Activated naive CD4-positive, alpha-beta T cell treated with anti-CD3 and anti-CD28 coated beads for 36 hours (primary cell): ENCODE measurements at regions not wholly inside any gene's neighbourhood (a gene's known extent, or its start where the extent isn't known, plus 50 kb on each side); places are given as distances from the start of the nearest gene placed in this dataset.
"Not testable (repeated sequence)": the region's sequence is repeated elsewhere in the genome, so short reads cannot be mapped to it uniquely, and the experiment has no call there.

Experiments used
- CTCF ChIA-PET: fragments of 350-600 bp; sonication (Branson Sonifier 250); formaldehyde crosslinking; loops from one replicate; lab custom pipeline; 2021; ENCODE audit warnings: antibody characterized with exemption; lab: Charles Lee
- DNase-seq: peaks from one replicate; pipeline ENCODE4 v3.0.0-alpha.2; 2020
- H3K27ac Mint-ChIP-seq: one replicate; pipeline ENCODE4 v1.8.0; 2021; ENCODE audit warnings: mild to moderate bottlenecking, mixed read lengths
- H3K27me3 Mint-ChIP-seq: one replicate; pipeline ENCODE4 v1.8.0; 2021; ENCODE audit warnings: low read depth, mixed read lengths
- H3K36me3 Mint-ChIP-seq: one replicate; pipeline ENCODE4 v1.8.0; 2021; ENCODE audit warnings: low read depth, mixed read lengths
- H3K4me1 Mint-ChIP-seq: one replicate; pipeline ENCODE4 v1.8.0; 2021; ENCODE audit warnings: low read depth, mixed read lengths
- H3K4me3 Mint-ChIP-seq: one replicate; pipeline ENCODE4 v1.8.0; 2021; ENCODE audit warnings: mild to moderate bottlenecking, moderate library complexity, mixed read lengths
- H3K9me3 Mint-ChIP-seq: one replicate; pipeline ENCODE4 v1.8.0; 2021; ENCODE audit warnings: mixed read lengths
- intact Hi-C: fragments of 100-400 bp; cut with micrococcal nuclease; formaldehyde crosslinking; loops from one replicate; pipeline ENCODE4 v1.15.1; 2023

DNA sequence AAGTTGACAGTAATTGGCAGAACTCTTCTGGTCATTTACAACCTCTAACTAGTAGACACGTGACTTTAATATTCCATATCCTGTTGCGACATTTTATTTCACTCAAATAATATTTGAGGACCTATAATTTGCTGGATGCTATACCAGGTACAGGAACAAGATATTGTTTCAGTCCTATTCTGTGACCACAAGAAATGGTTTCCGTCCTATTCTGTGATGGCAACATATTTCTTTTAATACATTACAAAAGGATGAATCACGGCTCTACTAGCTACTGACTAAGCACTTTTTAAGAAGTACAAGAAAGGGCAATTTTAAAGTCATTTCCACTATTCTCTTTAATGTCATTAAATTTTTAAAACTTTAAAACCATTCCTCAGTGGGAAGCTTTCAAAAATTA is 400.2 kb downstream of the CNTN3 start:
- Mint-ChIP-seq H3K9me3 (peaks cover 3% of the 10 kb centered on the region), H3K4me3 (no peak overlapping the region), H3K27me3 (no peaks in the 10 kb centered on the region), H3K27ac (no peak overlapping the region), H3K4me1 (no peaks in the 10 kb centered on the region), H3K36me3 (no peaks in the 10 kb centered on the region)
- intact Hi-C loops, result no loop called here
- DNase-seq, result no peak
- CTCF ChIA-PET, result no interaction called here

- intact Hi-C loops, result no loop called here
- Mint-ChIP-seq H3K4me1 (no peaks in the 10 kb centered on the region), H3K27ac (no peak overlapping the region), H3K27me3 (no peaks in the 10 kb centered on the region), H3K36me3 (no peaks in the 10 kb centered on the region), H3K9me3 (peaks cover 4% of the 10 kb centered on the region), H3K4me3 (no peak overlapping the region)
- no peak for DNase-seq
- CTCF ChIA-PET, result no interaction called here
Observed at GRCh38 chr3:74210739-74211138, 403.7 kb downstream of the CNTN3 start.

DNA sequence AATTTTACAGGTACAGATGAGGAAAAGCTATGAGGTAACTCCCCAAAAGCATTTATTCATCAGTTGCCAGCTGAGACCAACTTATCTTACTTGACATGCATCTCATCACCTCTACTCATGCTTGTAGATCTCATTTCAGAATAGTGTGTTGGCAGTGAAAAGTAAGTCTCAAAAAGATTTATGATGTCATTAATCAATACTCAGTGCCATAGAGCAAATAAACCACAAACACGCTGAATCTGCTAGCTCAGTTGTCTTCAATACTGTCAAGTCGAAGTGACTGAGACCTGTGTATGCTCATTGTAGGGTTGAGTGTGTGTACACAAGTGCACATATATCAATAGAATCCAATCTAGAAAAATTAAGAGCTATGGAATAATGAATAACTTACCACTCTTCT is 413.5 kb downstream of the CNTN3 start:
- Mint-ChIP-seq H3K27ac (no peak overlapping the region), H3K9me3 (peaks cover 5% of the 10 kb centered on the region), H3K36me3 (no peaks in the 10 kb centered on the region), H3K4me3 (no peak overlapping the region), H3K4me1 (no peaks in the 10 kb centered on the region), H3K27me3 (no peaks in the 10 kb centered on the region)
- no peak for DNase-seq
- CTCF ChIA-PET, result interaction anchor here (0.5 kb wide), 1 partner anchor 569 kb away, joined by 8 read pairs; no protein-coding TSS in a partner anchor
- intact Hi-C loops, result no loop called here

DNA sequence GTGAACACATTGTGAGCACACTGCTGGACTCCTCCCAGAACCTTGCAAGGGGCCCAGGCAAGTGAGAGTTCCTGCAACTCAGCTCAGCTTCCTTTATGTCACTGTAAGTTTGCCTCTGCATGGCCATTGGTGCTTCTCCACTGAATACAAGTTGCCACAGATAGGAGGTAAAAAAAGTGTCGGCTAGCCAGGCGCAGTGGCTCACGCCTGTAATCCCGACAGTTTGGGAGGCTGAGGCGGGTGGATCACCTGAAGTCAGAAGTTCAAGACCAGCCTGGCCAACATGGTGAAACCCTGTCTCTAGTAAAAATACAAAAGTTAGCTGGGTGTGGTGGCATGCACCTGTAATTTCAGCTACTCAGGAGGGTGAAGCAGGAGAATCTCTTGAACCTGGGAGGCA is 435.8 kb downstream of the CNTN3 start:
- H3K9me3 Mint-ChIP-seq, intact Hi-C loops, H3K4me3 Mint-ChIP-seq, H3K4me1 Mint-ChIP-seq, H3K27me3 Mint-ChIP-seq, DNase-seq, H3K36me3 Mint-ChIP-seq, H3K27ac Mint-ChIP-seq, CTCF ChIA-PET: not testable (repeated sequence)

- H3K36me3 Mint-ChIP-seq, result no peaks in the 10 kb centered on the region
- no peak overlapping the region for H3K27ac Mint-ChIP-seq
- H3K9me3 Mint-ChIP-seq, result no peaks in the 10 kb centered on the region
- intact Hi-C loops, result no loop called here
- H3K4me1 Mint-ChIP-seq, result no peaks in the 10 kb centered on the region
- no peak for DNase-seq
- H3K27me3 Mint-ChIP-seq, result no peaks in the 10 kb centered on the region
- no peak overlapping the region for H3K4me3 Mint-ChIP-seq
- CTCF ChIA-PET, result no interaction called here
Observed at GRCh38 chr3:74173090-74173489, 441.4 kb downstream of the CNTN3 start.

DNA sequence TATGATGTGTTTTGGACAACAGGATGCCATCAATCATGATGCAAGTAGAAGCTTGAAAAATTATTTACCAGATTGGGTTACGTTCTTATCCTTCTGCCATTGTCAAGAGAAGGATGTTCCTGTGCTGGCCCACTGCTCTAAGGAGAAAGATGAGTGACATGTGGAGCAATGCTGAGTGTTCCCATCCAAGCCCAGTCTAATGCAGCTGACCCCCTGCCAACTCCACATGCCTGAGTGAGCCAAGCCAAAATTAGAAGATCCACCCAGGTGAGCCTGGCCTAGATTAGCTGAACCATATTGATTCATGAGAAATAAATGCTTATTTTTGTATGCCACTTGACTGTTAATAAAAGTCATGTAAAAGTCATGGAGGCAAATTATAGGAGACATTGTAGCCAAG is 446.5 kb downstream of the CNTN3 start:
- Mint-ChIP-seq H3K4me1 (no peaks in the 10 kb centered on the region), H3K27ac (no peak overlapping the region), H3K36me3 (no peaks in the 10 kb centered on the region), H3K9me3 (peaks cover 3% of the 10 kb centered on the region), H3K27me3 (no peaks in the 10 kb centered on the region), H3K4me3 (no peak overlapping the region)
- CTCF ChIA-PET, result no interaction called here
- intact Hi-C loops, result no loop called here
- no peak for DNase-seq

DNA sequence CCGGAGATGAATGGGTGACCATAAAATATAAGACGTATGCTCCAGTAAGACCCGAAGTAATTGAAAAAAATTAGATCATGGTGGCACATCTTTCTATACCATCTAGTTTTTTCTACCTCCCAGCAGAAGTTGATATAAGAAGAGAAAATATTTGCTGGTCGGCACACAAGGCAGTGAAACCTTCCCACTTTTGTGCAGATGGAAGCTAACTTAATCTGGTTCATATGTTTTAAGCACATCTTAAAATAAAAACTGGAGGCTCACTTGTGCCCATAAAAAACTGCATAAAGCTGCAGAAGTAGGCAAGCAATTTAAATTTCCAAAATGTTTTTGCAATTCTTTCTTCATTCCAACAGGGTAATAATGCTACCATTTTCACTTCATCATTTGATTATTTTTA is 449.2 kb downstream of the CNTN3 start:
- intact Hi-C loops, result no loop called here
- CTCF ChIA-PET, result no interaction called here
- H3K36me3 Mint-ChIP-seq, result no peaks in the 10 kb centered on the region
- no peak overlapping the region for H3K4me3 Mint-ChIP-seq
- H3K4me1 Mint-ChIP-seq, result no peaks in the 10 kb centered on the region
- peaks cover 17% of the 10 kb centered on the region for H3K9me3 Mint-ChIP-seq
- DNase-seq, result no peak
- H3K27me3 Mint-ChIP-seq, result no peaks in the 10 kb centered on the region
- no peak overlapping the region for H3K27ac Mint-ChIP-seq

DNA sequence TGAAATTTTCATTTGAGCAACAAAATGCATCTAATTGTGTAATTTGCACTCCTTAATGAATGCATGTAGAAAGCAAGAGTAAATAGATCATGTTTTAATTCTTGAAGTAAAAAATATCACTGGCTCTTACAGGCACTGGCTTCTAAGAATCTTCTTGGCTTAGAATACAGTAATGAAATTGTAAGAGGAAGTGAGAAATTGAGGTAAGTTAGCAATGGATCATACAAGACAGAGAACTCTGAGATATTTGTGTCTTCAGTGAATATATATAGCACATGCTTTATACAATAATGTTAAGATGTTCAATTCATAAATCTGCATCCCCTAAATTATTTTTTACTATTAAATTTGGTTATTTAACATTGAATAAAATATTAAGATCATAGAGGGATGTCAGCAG is 465.0 kb downstream of the CNTN3 start:
- Mint-ChIP-seq H3K4me1 (no peaks in the 10 kb centered on the region), H3K9me3 (peaks cover 8% of the 10 kb centered on the region), H3K27me3 (no peaks in the 10 kb centered on the region), H3K27ac (no peak overlapping the region), H3K36me3 (no peaks in the 10 kb centered on the region), H3K4me3 (no peak overlapping the region)
- DNase-seq, result no peak
- intact Hi-C loops, result no loop called here
- CTCF ChIA-PET, result no interaction called here

GRCh38 chr3:74145277-74145676 is 469.2 kb downstream of the CNTN3 start:
- no peak for DNase-seq
- Mint-ChIP-seq H3K27ac (no peak overlapping the region), H3K9me3 (no peaks in the 10 kb centered on the region), H3K27me3 (no peaks in the 10 kb centered on the region), H3K36me3 (no peaks in the 10 kb centered on the region), H3K4me3 (no peak overlapping the region), H3K4me1 (no peaks in the 10 kb centered on the region)
- CTCF ChIA-PET, result no interaction called here
- intact Hi-C loops, result no loop called here

GRCh38 chr3:74139648-74140047 is 474.8 kb downstream of the CNTN3 start:
- Mint-ChIP-seq H3K9me3 (peaks cover 4% of the 10 kb centered on the region), H3K4me3 (no peak overlapping the region), H3K27ac (no peak overlapping the region), H3K4me1 (no peaks in the 10 kb centered on the region), H3K27me3 (no peaks in the 10 kb centered on the region), H3K36me3 (no peaks in the 10 kb centered on the region)
- no peak for DNase-seq
- intact Hi-C loops, result no loop called here
- CTCF ChIA-PET, result no interaction called here

GRCh38 chr3:74137790-74138189 is 476.7 kb downstream of the CNTN3 start:
- Mint-ChIP-seq H3K9me3 (peaks cover 7% of the 10 kb centered on the region), H3K27ac (no peak overlapping the region), H3K27me3 (no peaks in the 10 kb centered on the region), H3K36me3 (no peaks in the 10 kb centered on the region), H3K4me3 (no peak overlapping the region), H3K4me1 (no peaks in the 10 kb centered on the region)
- intact Hi-C loops, result no loop called here
- no peak for DNase-seq
- CTCF ChIA-PET, result interaction anchor here (0.6 kb wide), 1 partner anchor 890 kb away, joined by 3 read pairs; no protein-coding TSS in a partner anchor

GRCh38 chr3:74135808-74136207 is 478.7 kb downstream of the CNTN3 start:
- H3K9me3 Mint-ChIP-seq, result peaks cover 9% of the 10 kb centered on the region
- CTCF ChIA-PET, result no interaction called here
- intact Hi-C loops, result no loop called here
- no peak for DNase-seq
- H3K27me3 Mint-ChIP-seq, result no peaks in the 10 kb centered on the region
- no peaks in the 10 kb centered on the region for H3K4me1 Mint-ChIP-seq
- H3K27ac Mint-ChIP-seq, result no peak overlapping the region
- no peaks in the 10 kb centered on the region for H3K36me3 Mint-ChIP-seq
- no peak overlapping the region for H3K4me3 Mint-ChIP-seq

DNA sequence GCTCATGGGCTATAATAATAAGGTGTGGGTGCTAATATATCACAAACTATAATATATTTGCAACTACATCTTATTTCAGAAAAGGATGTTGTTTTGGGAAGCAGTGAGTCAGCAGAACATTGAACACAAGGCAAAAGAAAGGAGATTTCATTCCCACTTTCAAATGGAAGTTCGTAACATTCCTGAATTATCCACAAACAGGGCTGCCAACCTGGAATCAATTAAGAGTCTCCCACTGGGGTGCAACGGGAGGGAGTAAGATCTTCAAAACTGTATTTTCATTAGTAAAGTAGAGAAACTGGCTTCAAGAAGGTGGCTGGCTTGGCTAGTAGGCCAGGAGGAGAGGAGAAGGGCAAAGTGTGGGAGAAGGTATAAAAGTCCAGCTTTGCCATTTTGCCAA is 479.6 kb downstream of the CNTN3 start:
- CTCF ChIA-PET, result no interaction called here
- Mint-ChIP-seq H3K4me3 (no peak overlapping the region), H3K4me1 (no peaks in the 10 kb centered on the region), H3K36me3 (no peaks in the 10 kb centered on the region), H3K27me3 (no peaks in the 10 kb centered on the region), H3K27ac (no peak overlapping the region), H3K9me3 (peaks cover 12% of the 10 kb centered on the region)
- DNase-seq, result no peak
- intact Hi-C loops, result no loop called here
